Endothelial cell of hepatic sinusoid (primary cell): ENCODE measurements at regions not wholly inside any gene's neighbourhood (a gene's known extent, or its start where the extent isn't known, plus 50 kb on each side); places are given as distances from the start of the nearest gene placed in this dataset.

Experiments
- in situ Hi-C: cut with HindIII; loops from 2 replicates; pipeline ENCODE4 v1.10.0; 2017; ENCODE audit warnings: low sequenced_read_pairs

GRCh38 chr10:24793648-24794379, 70.1 kb upstream of the ARHGAP21 start:
- in situ Hi-C loops = no loop called here

- in situ Hi-C loops = no loop called here
Measured at GRCh38 chr10:24792638-24793037, 69.0 kb upstream of the ARHGAP21 start.

DNA sequence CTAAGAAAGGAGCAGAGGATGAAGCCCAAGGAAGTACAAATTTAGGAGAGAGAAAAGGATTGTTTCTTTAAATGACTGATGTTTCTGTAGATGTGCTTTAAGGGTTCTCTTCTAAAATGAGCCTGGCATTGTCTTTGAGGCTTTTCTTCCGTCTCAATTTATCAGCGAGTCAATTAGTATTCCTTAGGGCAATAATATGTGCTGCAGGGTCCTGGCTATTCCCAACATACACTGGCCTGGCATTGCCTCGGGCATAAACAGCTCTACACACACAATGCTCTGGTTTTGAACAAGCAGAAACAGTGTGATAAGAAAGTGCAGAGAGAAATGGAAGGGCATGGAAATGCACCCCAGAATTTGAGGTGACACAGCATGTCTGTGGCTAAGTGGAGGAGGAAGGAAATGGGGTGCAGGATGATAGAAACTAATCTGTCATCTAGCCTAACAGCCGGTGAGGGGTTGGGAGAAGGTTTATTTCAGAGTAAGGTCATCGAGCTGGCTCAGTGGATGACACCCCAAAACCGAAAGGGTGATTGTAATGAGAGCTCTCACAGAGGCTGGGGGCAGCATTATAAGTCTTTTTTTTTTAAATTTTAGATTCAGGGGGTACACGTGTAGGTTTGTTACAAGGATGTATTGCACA, 67.5 kb upstream of the ARHGAP21 start:
- in situ Hi-C loops = no loop called here

DNA sequence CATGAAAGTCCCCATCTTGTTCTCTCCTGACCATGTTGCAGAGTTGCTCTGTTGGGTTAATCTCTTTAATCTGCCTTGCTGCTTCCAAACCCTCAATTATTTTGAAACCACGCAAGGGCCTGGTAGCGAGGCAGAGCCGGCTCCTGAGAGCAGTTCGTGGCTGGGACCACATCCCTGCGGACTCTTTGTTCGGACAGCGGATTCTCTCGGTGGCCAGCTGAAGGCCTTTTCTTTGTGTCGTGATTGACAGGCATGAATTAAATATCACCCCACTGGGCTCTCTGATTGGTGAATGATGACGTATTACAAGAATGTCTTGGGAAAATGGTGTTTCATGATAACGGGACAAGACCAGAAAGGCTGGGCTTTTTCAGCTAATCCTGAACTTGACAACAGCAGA, 66.9 kb upstream of the ARHGAP21 start:
- in situ Hi-C loops = no loop called here

DNA sequence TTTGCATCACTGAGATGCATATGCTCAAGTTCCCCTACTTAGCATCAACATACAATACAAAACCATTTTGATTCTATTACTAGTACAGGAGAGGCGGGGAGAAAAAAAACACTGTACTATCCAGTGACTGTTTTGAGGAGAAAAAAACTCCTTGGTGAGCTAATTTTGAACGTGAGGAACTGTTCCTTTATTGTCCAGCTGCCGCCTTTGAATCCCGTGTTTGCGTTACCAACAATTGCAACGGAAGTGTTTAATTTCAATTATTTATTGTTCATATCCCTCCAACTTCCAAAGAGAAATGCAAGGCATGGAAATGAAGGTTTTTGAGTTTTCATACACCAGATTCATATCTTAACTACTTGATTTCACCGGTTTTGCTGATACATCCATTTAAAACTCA, 66.4 kb upstream of the ARHGAP21 start:
- in situ Hi-C loops = no loop called here

- in situ Hi-C loops = no loop called here
Measured at GRCh38 chr10:24784923-24785322, 61.2 kb upstream of the ARHGAP21 start.

DNA sequence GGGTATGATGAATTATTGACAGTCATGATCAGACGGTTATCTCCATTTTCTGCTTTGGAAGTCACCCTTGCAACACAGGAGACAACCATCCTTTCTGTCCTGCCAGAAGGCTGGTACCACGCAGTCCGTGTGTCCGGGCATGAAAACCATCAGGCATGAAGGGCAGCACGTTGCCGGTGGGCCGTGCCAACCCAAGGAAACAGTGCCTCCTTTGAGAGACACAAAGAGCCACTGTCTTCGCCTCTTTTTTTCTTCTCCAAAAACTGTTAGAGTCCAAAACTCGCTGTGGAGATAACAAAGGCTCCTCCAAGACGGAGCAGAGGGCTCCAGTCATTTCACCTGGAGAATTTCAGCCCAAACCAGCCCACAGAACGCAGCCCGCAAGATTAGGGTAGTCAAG, 60.4 kb upstream of the ARHGAP21 start:
- in situ Hi-C loops = no loop called here

- in situ Hi-C loops = no loop called here
Measured at GRCh38 chr10:24783504-24783903, 59.8 kb upstream of the ARHGAP21 start.

DNA sequence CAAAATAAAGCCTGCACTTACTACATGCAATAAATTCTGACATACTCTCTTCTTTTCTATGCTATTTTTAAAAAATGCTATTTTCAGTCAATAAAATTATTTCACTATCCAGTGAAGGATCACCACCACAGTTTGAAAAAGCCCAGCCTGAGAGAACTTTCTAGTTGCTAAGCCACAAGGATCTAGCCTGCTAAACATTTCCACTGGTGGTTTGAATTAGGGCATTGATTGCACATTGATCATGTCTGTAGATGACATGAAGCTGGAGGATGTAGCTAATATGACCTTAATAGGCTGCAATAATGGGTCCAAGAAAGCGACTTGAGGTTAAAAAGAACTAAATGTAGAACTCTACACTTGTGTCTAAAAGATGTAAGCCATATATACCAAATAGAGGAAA, 56.0 kb upstream of the ARHGAP21 start:
- in situ Hi-C loops = no loop called here

- in situ Hi-C loops = no loop called here
Measured at GRCh38 chr10:24778298-24778697, 54.6 kb upstream of the ARHGAP21 start.

GRCh38 chr10:24777196-24777595, 53.5 kb upstream of the ARHGAP21 start:
- in situ Hi-C loops = no loop called here

DNA sequence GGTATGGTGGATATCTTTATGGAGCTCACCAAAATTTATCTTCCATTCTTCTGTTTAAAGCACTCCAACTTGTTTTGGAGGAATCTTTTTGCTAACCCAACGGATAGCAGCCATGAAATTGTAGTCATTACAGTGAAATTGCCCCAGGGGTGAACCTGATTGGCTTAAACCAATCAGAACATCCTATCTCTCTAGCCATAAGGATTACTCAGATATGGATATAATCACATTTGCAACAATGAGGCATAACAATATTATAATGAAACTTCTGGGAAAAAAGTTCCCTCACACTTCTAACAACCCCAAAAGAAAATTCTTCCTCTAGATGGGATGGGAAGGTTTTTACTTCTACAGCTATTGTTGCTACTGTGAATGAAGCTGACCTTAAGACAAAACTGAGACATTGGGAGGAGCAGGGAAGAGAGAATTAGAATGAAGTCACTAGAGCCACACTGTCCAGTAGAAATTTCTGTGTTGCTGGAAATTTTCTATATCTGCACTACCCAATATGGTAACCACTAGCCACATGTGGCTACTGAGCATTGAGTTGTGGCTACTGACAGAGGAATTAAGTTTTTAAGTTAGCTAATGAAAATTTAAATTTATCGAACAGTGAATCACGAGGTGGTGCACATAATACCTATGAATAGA, 50.4 kb upstream of the ARHGAP21 start:
- in situ Hi-C loops = loop anchor here (5.0 kb wide), 2 partner anchors 47 to 48 kb away; no protein-coding TSS in a partner anchor
